ENCODE measurements at regions not wholly inside any gene's neighbourhood (a gene's known extent, or its start where the extent isn't known, plus 50 kb on each side); places are given as distances from the start of the nearest gene placed in this dataset.

DNA sequence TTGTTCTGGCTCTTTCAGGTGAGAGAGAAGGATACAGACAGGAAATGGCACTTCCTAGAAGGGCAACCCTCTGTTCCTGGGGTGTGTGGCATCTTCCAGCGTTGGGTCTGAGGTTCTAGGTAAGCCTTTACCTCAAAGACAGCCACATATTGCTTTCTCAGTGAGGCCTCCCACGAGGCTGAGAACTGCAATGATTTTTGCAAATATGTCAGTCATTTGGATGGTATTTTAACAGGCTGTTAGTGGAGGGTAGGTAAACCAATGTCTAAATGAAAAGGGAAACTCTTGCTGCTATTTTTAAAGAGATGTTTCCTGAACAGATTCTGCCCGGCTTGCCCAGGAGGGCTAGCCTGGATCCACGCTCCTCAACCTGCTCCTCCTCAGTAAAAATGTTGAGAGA lies 240.3 kb upstream of the KLF6 start:
- TF ChIP-seq, protein P1, sequence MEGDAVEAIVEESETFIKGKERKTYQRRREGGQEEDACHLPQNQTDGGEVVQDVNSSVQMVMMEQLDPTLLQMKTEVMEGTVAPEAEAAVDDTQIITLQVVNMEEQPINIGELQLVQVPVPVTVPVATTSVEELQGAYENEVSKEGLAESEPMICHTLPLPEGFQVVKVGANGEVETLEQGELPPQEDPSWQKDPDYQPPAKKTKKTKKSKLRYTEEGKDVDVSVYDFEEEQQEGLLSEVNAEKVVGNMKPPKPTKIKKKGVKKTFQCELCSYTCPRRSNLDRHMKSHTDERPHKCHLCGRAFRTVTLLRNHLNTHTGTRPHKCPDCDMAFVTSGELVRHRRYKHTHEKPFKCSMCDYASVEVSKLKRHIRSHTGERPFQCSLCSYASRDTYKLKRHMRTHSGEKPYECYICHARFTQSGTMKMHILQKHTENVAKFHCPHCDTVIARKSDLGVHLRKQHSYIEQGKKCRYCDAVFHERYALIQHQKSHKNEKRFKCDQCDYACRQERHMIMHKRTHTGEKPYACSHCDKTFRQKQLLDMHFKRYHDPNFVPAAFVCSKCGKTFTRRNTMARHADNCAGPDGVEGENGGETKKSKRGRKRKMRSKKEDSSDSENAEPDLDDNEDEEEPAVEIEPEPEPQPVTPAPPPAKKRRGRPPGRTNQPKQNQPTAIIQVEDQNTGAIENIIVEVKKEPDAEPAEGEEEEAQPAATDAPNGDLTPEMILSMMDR (conservative IDR thresholded peaks at IDR 0.05; ENCODE audit: low read depth, low read length), result no peak
- DNase-seq (ENCODE audit: low read depth), result no peak
- H3K4me3 ChIP-seq (ENCODE audit: low read depth, low read length), result no peak overlapping the region

DNA sequence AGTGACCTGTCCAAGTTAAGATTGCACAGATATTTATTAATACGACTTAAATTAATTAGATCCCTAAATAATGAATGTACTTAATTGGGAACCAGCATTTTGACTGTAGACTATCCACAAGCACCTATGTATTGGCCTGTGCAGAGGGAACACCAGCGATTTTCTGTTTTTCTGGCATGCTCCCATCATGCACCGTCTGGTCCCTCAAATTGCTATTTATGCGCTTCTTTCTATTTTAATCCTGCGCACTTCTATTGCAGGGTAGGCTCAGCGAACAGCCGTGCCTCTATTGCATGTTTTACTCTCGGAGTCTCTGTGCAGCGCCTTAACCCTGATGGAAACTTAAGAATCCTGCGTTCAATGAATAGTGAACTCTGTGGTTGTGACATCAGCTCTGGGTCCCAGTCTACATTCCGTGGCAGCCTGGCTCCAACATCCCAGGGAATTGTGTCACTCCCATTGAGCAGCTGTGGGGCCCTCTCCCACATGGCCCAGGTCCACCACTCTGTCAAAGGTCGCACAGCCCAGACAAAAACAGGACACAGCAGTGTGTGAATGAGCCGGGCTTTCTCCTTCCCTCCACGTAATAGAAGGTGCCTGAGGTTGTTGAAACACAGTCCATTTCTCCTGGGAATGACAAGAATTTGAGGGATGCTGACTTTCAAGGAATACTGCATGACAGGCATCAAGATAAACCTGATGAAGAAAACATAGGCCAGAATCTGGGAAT lies 239.7 kb upstream of the KLF6 start:
- TF ChIP-seq, protein P1 (conservative IDR thresholded peaks at IDR 0.05; ENCODE audit: low read depth, low read length), result no peak
- H3K4me3 ChIP-seq (ENCODE audit: low read depth, low read length), result no peak overlapping the region
- no peak for DNase-seq (ENCODE audit: low read depth)

DNA sequence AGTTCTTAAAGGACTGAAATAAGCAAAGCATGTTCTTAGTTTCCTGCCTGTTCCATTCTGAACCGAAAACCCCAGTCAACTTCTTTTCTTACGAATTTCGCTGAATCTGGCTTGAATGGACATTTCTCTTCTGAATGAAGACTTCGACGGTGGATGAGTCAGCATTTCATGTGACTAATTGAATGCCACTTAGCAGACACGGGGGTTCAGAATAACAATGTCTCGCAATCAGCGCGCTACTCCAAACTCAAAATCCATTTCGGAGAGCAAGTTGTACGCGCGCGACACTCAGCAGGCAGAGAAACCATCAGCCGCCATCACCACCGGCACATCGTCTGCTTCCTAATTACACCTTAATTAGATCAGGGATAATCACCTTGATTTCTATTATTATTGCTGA lies 239.0 kb upstream of the KLF6 start:
- peak; percentile 26 for DNase-seq (ENCODE audit: low read depth)
- no peak overlapping the region for H3K4me3 ChIP-seq (ENCODE audit: low read depth, low read length)
- TF ChIP-seq, protein P1 (conservative IDR thresholded peaks at IDR 0.05; ENCODE audit: low read depth, low read length), result no peak

DNA sequence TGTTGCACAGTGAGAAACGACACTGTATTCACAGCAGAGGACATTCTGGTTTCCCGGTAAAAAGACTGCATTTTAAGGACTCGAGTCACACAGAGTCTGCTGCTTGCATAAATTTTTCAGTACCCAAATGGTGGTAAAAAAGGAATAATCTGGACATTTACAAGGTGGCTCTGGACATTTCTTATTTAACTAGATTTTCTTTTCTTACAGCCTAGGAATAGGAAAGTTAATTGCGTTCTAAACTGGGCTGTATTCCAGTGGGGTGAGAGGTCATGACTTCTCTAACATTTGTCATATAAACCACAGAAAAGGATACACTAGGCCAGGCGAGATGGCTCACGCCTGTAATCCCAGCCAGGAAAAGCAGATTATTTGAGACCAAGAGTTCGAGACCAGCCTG lies 237.5 kb upstream of the KLF6 start:
- peak; percentile 19 for DNase-seq (ENCODE audit: low read depth)
- TF ChIP-seq, protein P1 (conservative IDR thresholded peaks at IDR 0.05; ENCODE audit: low read depth, low read length), result no peak
- no peak overlapping the region for H3K4me3 ChIP-seq (ENCODE audit: low read depth, low read length)

DNA sequence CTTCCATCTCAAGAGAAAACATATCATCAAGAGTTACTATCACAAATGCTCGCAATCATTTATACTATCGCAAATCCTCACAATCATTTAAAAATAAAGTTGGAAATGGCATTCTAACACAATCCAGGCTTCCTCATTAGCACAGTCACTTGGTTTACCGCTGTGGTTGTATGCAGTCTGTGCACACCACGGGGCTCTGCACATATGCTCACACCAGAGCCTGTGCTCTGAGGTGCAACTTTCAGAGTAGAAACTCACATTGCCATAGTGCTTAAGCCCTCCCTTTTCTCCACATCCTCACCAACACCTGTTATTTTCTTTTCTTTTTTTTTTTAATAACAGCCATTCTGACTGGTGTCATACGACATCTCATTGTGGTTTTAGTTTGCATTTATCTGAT lies 235.6 kb upstream of the KLF6 start:
- no peak for DNase-seq (ENCODE audit: low read depth)
- TF ChIP-seq, protein P1 (conservative IDR thresholded peaks at IDR 0.05; ENCODE audit: low read depth, low read length), result no peak
- no peak overlapping the region for H3K4me3 ChIP-seq (ENCODE audit: low read depth, low read length)

DNA sequence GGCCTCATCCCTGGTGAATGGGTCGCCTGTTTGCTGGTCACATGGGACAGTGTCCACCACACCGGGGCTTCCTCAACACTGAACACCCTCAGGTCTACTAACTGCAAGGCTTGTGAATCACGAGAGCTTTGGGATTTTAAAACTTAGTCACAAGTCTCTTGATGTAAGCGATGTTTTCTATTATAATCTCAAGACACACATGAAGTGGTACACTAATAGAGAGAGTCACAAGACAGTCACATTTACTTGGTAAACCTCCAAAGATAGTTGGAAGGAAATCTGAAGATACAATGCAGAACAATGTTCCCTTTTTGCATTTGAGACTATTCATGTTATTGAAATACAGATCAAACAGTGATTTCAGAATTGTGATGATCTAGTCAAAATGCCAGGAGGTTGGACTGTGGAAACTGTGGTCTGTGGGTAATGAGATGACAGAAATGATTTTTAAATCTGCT lies 233.1 kb upstream of the KLF6 start:
- no peak overlapping the region for H3K4me3 ChIP-seq (ENCODE audit: low read depth, low read length)
- no peak for DNase-seq (ENCODE audit: low read depth)
- TF ChIP-seq, protein P1 (conservative IDR thresholded peaks at IDR 0.05; ENCODE audit: low read depth, low read length), result no peak

DNA sequence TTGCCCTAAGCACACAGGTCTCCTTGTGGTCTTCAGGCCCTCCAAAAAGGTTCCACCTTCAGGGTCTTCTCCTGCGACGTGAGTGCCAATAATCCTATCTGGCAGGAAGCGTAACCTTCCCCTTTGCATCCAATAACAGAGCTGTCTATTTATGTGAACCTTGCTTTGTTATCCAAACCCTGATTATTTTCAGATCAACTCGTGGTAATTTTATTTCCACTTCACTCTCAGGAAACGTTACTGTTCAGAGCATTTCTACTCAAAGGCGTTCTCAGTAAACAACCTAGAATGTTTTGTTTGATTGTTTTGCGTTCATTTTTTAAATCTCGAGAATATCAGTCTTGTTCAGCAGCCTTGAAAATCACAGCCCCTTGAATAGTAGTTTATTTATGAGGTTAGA lies 232.3 kb upstream of the KLF6 start:
- no peak overlapping the region for H3K4me3 ChIP-seq (ENCODE audit: low read depth, low read length)
- DNase-seq (ENCODE audit: low read depth), result no peak
- TF ChIP-seq, protein P1 (conservative IDR thresholded peaks at IDR 0.05; ENCODE audit: low read depth, low read length), result no peak
